NCI-H2196 treated with DMSO at 0.1 percent for 48 hours (cell line): ENCODE measurements at regions not wholly inside any gene's neighbourhood (a gene's known extent, or its start where the extent isn't known, plus 50 kb on each side); places are given as distances from the start of the nearest gene placed in this dataset.

Experiments
- DNase-seq: peaks from one replicate; lab custom pipeline; 2025; ENCODE audit not compliant: unreplicated experiment; lab: John Stamatoyannopoulos, UW

GRCh38 chr13:21957833-21958232 is 287.0 kb downstream of the FGF9 start:
- no peak for DNase-seq

- no peak for DNase-seq
Observed at GRCh38 chr13:21960108-21960507, 289.2 kb downstream of the FGF9 start.

- no peak for DNase-seq
Observed at GRCh38 chr13:21964686-21965085, 293.8 kb downstream of the FGF9 start.

GRCh38 chr13:21965095-21965494 is 294.2 kb downstream of the FGF9 start:
- no peak for DNase-seq

GRCh38 chr13:21966014-21966413 is 295.1 kb downstream of the FGF9 start:
- no peak for DNase-seq

GRCh38 chr13:21967871-21968270 is 297.0 kb downstream of the FGF9 start:
- no peak for DNase-seq

GRCh38 chr13:21970172-21970571 is 299.3 kb downstream of the FGF9 start:
- DNase-seq: no peak

GRCh38 chr13:21970918-21971317 is 300.0 kb downstream of the FGF9 start:
- DNase-seq: no peak

- no peak for DNase-seq
Observed at GRCh38 chr13:21971662-21972621, 301.1 kb downstream of the FGF9 start.

GRCh38 chr13:21973437-21974125 is 302.7 kb downstream of the FGF9 start:
- no peak for DNase-seq

GRCh38 chr13:21974741-21975140 is 303.9 kb downstream of the FGF9 start:
- DNase-seq: no peak

- no peak for DNase-seq
Observed at GRCh38 chr13:21976159-21976558, 305.3 kb downstream of the FGF9 start.

GRCh38 chr13:21979161-21979806 is 308.4 kb downstream of the FGF9 start:
- no peak for DNase-seq

- no peak for DNase-seq
Observed at GRCh38 chr13:21980049-21980448, 309.2 kb downstream of the FGF9 start.

GRCh38 chr13:21984156-21984555 is 313.3 kb downstream of the FGF9 start:
- DNase-seq: no peak

GRCh38 chr13:21986602-21987001 is 315.7 kb downstream of the FGF9 start:
- no peak for DNase-seq

GRCh38 chr13:21987793-21988192 is 316.9 kb downstream of the FGF9 start:
- no peak for DNase-seq

- DNase-seq: no peak
Observed at GRCh38 chr13:21988624-21989023, 317.8 kb downstream of the FGF9 start.

- DNase-seq: no peak
Observed at GRCh38 chr13:21996049-21996448, 325.2 kb downstream of the FGF9 start.

- DNase-seq: peak; percentile 0
Observed at GRCh38 chr13:21997726-21998125, 326.9 kb downstream of the FGF9 start.

- DNase-seq: no peak
Observed at GRCh38 chr13:21998279-21998990, 327.6 kb downstream of the FGF9 start.
